Heart right ventricle (tissue), 16 donors: ENCODE measurements at regions not wholly inside any gene's neighbourhood (a gene's known extent, or its start where the extent isn't known, plus 50 kb on each side); places are given as distances from the start of the nearest gene placed in this dataset.

Source experiments
- ATAC-seq, 8 donors: fragments of 200-7000 bp; cut with Tn5 transposase; one replicate each; pipeline ENCODE4 v1.9.1; 2020; ENCODE audit warnings: mild to moderate bottlenecking in 8 of 8, moderate library complexity in 8 of 8, moderate number of reproducible peaks in 1 of 8
- DNase-seq, 2 donors: peaks; one replicate each; pipeline ENCODE4 v3.0.0-alpha.2; 2020
- H3K27ac ChIP-seq, 10 donors: fragments of 200-600 bp; sonication (generic) in 2 of 10; one replicate each; pipeline versions ENCODE4 v1.5.0 to v1.8.0; 2020 to 2022; ENCODE audit warnings: mild to moderate bottlenecking in 3 of 10
- H3K27me3 ChIP-seq, 7 donors: fragments of 200-600 bp; one replicate each; pipeline ENCODE4 v1.8.0; 2021 to 2022; ENCODE audit warnings: mild to moderate bottlenecking in 2 of 7
- H3K36me3 ChIP-seq, 9 donors: fragments of 200-600 bp; sonication (generic) in 1 of 9; one replicate each; pipeline versions ENCODE4 v1.5.0 to v1.8.0; 2020 to 2022; ENCODE audit warnings: mild to moderate bottlenecking in 2 of 9
- H3K4me1 ChIP-seq, 9 donors: fragments of 200-600 bp; sonication (generic) in 1 of 9; one replicate each; pipeline versions ENCODE4 v1.5.0 to v1.8.0; 2020 to 2022; ENCODE audit warnings: mild to moderate bottlenecking in 4 of 9
- H3K4me3 ChIP-seq, 10 donors: fragments of 200-600 bp; sonication (generic) in 2 of 10; one replicate each; pipeline versions ENCODE4 v1.5.0 to v1.8.0; 2020 to 2022; ENCODE audit warnings: mild to moderate bottlenecking in 7 of 10, moderate library complexity in 2 of 10
- H3K9me3 ChIP-seq, 11 donors: fragments of 200-600 bp in 10 of 11; sonication (generic) in 2 of 11; one replicate each; pipeline versions ENCODE4 v1.5.0 to v1.8.0; 2013 to 2022; ENCODE audit warnings: mild to moderate bottlenecking in 2 of 11, control low read depth in 1 of 11, moderate library complexity in 1 of 11
- WGBS, 2 donors: extraction: QIAGEN DNeasy Blood & Tissue Kit; methylation state at CpG; one replicate each; pipeline ENCODE4 v1.1.7; 2013; ENCODE audit warnings: inconsistent platforms in 1 of 2; 5-methylcytosine and 5-hydroxymethylcytosine counted together
- intact Hi-C, 10 donors: fragments of 100-400 bp; cut with DNase I; formaldehyde crosslinking; loops; one replicate each; pipeline versions ENCODE4 v1.11.1 to v1.14.2; 2022
- TF ChIP-seq, protein P1 (sequence below), 9 donors: fragments of 200-600 bp; sonication (generic) in 2 of 9; IDR thresholded peaks; one replicate each; pipeline versions ENCODE4 v1.5.0 to v1.8.0; 2021 to 2022; ENCODE audit warnings: antibody characterized with exemption in 9 of 9, mild to moderate bottlenecking in 5 of 9, moderate library complexity in 1 of 9
- donor health status: Arrhythmogenic right ventricular cardiomyopathy.
- donor health status: ischemic (EF 13 %, LVEDD 7.1; RV severe dilation, severe dysfunction).
- donor health status: healthy with polysubstance abuse.
- donor health status: DM: no; HTN: yes; CAD: no.
- donor health status: DM: no; HTN: no; CAD: no.
- donor health status: ischemic (EF 25% LVEDD 6.9; RV normal size, moderate dysfunction).
- donor health status: ischemic (EF 25% LVEDD 5.7; RV mildly dilated, moderate dysfunction).
- donor health status: healthy.
- donor health status: DM: yes; HTN: yes; CAD: no.
- donor health status: Ischemic cardiomyopathy.
- donor health status: ischemic (EF 35%, LVEDD 5.7; RV mildly dilated, moderate dysfunction).
- donor health status: nonischemic (EF 11% LVEDD 7.7; RV severe dilation, severe dysfunction).
- donor health status: DM: yes; HTN: yes; CAD: no.
- donor health status: PGD.
- donor health status: ischemic (EF 29% LVEDD 5.4; RV normal size, mild dysfunction).
- donor health status: nonischemic (EF 23%, LVEDD 6.1; RV moderate dilation, normal function).

- H3K4me3 ChIP-seq, result no peak overlapping the region
- intact Hi-C loops, result no loop called here
- ATAC-seq (no peak), DNase-seq (no peak)
- no peaks in the 10 kb centered on the region for H3K9me3 ChIP-seq
- TF ChIP-seq, protein P1, sequence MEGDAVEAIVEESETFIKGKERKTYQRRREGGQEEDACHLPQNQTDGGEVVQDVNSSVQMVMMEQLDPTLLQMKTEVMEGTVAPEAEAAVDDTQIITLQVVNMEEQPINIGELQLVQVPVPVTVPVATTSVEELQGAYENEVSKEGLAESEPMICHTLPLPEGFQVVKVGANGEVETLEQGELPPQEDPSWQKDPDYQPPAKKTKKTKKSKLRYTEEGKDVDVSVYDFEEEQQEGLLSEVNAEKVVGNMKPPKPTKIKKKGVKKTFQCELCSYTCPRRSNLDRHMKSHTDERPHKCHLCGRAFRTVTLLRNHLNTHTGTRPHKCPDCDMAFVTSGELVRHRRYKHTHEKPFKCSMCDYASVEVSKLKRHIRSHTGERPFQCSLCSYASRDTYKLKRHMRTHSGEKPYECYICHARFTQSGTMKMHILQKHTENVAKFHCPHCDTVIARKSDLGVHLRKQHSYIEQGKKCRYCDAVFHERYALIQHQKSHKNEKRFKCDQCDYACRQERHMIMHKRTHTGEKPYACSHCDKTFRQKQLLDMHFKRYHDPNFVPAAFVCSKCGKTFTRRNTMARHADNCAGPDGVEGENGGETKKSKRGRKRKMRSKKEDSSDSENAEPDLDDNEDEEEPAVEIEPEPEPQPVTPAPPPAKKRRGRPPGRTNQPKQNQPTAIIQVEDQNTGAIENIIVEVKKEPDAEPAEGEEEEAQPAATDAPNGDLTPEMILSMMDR (IDR thresholded peaks at IDR 0.05), result no peak
- H3K4me1 ChIP-seq, result peaks cover 0 to 5% (median 0%) of the 10 kb centered on the region in 9 donors
- no peak overlapping the region for H3K27ac ChIP-seq
- no peaks in the 10 kb centered on the region for H3K36me3 ChIP-seq
- no peaks in the 10 kb centered on the region for H3K27me3 ChIP-seq
- 38% methylated on average over 1 of the region's 1 CpG for WGBS, 2 donors
Measured at GRCh38 chr7:18109762-18110161, 82.1 kb upstream of the PRPS1L1 start.

- WGBS, 2 donors, result 100% methylated on average over 1 of the region's 1 CpG
- TF ChIP-seq, protein P1 (IDR thresholded peaks at IDR 0.05), result no peak
- DNase-seq (no peak), ATAC-seq (no peak)
- H3K9me3 ChIP-seq, result no peaks in the 10 kb centered on the region
- no peaks in the 10 kb centered on the region for H3K36me3 ChIP-seq
- H3K4me1 ChIP-seq, result no peaks in the 10 kb centered on the region
- no peak overlapping the region for H3K27ac ChIP-seq
- intact Hi-C loops, result no loop called here
- H3K27me3 ChIP-seq, result no peaks in the 10 kb centered on the region
- H3K4me3 ChIP-seq, result no peak overlapping the region
Measured at GRCh38 chr7:18116661-18117060, 89.0 kb upstream of the PRPS1L1 start.

GRCh38 chr7:18117482-18117881 lies 89.8 kb upstream of the PRPS1L1 start:
- TF ChIP-seq, protein P1 (IDR thresholded peaks at IDR 0.05), result no peak
- Histone ChIP-seq H3K27ac (no peak overlapping the region), H3K9me3 (no peaks in the 10 kb centered on the region), H3K4me3 (no peak overlapping the region), H3K4me1 (no peaks in the 10 kb centered on the region), H3K36me3 (no peaks in the 10 kb centered on the region), H3K27me3 (no peaks in the 10 kb centered on the region)
- intact Hi-C loops, result no loop called here
- DNase-seq (no peak), ATAC-seq (no peak)
- 93 to 94% methylated on average over 3 of the region's 3 CpGs for WGBS, 2 donors

GRCh38 chr7:18119985-18120384 lies 92.3 kb upstream of the PRPS1L1 start:
- H3K27ac ChIP-seq, result no peak overlapping the region
- H3K4me1 ChIP-seq, result peaks cover 0 to 5% (median 0%) of the 10 kb centered on the region in 9 donors
- intact Hi-C loops, result loop anchor here in 1 of 10 donors (10.0 kb wide), 1 partner anchor 175 kb away; no protein-coding TSS in a partner anchor
- no peak for DNase-seq
- H3K27me3 ChIP-seq, result no peaks in the 10 kb centered on the region
- H3K4me3 ChIP-seq, result no peak overlapping the region
- H3K9me3 ChIP-seq, result no peaks in the 10 kb centered on the region
- TF ChIP-seq, protein P1 (IDR thresholded peaks at IDR 0.05), result peak in 6 of 9 donors; percentile 10 to 48 (median 34)
- H3K36me3 ChIP-seq, result no peaks in the 10 kb centered on the region
- ATAC-seq, result peak in 3 of 8 donors; percentile 48 to 68 (median 61)
